GM12892 (cell line): ENCODE measurements at regions not wholly inside any gene's neighbourhood (a gene's known extent, or its start where the extent isn't known, plus 50 kb on each side); places are given as distances from the start of the nearest gene placed in this dataset.

ENCODE experiments used
- POLR2A ChIP-seq: IDR thresholded peaks from 2 replicates; pipeline ENCODE4 v1.6.1; 2011; ENCODE audit warnings: low read depth, low read length, control low read depth
- POLR2AphosphoS5 ChIP-seq: IDR thresholded peaks from 2 replicates; pipeline ENCODE4 v1.6.1; 2011; ENCODE audit warnings: low read depth, low read length, control low read depth
- TAF1 ChIP-seq: IDR thresholded peaks from 2 replicates; pipeline ENCODE4 v1.6.1; 2011; ENCODE audit warnings: low read depth, mild to moderate bottlenecking, control low read depth, low read length, borderline replicate concordance

- TF ChIP-seq POLR2A (no peak), POLR2AphosphoS5 (no peak), TAF1 (no peak)
These were observed 165.7 kb upstream of the AHR start for GRCh38 chr7:17132726-17133125.
